ENCODE measurements at regions not wholly inside any gene's neighbourhood (a gene's known extent, or its start where the extent isn't known, plus 50 kb on each side); places are given as distances from the start of the nearest gene placed in this dataset.

DNA sequence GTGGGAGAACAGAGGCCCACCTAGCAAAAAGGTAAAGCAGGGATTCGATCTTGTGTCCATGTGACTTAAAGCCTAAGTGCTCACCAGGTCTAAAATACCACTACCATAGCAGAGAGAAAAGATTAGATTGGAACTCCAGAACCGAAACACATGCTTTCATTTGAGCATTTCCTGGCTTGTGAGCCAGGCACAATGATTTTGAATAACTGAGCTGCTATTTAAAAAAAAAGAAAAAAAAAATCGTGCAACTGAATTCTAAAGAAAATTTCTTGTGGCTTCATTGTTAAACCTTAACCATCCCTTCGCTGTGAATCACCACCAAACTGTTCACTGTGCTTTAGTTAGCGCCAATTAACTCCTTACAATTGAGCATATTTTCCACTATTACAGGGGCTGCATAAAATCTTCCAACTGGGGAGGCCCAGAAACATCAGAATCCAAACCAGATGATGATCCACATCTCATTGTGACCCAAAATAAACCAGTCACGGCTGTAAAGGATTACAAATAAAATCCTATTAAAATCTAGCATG lies 366.4 kb upstream of the ERCC4 start:
- no peak for DNase-seq

GRCh38 chr16:13554005-13554404 lies 365.9 kb upstream of the ERCC4 start:
- no peak for DNase-seq

GRCh38 chr16:13554643-13555042 lies 365.3 kb upstream of the ERCC4 start:
- DNase-seq: no peak

DNA sequence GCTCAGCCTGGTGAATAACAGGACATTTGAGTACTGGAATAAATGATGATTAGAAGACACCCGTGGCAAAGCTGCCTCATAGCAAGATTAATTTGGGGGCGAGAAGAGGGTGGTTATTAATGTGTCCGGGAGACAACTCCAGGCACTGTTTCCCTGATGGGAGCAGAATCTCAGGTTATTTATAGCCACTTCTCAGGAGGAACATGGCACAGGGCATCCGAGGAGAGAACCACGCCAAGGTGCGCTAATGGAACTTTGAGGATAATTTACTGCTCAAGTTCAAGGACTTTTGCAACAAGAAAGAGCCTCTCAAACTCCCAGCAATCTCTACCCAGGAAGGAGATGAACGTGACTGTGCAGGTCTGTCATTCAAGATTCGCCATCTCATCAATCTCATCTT lies 362.5 kb upstream of the ERCC4 start:
- DNase-seq: no peak

DNA sequence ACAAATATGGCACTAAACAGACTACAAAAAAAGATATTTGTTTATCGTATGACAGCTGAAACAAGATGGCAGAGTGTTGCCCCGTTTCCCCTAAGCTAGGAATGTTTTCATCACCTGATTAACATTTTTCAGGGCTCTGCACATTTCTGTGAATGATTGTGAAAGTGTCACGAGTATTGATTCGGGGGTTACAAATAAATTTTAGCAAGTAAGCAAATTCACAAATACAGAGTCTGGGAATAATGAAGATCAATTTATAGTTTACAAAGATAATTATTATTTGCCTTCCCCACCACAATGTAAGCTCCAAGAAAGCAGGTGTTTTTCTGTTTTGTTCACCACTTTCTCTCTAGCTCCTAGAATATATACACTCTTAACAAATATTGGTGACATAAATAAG lies 361.2 kb upstream of the ERCC4 start:
- DNase-seq: no peak

GRCh38 chr16:13559624-13560023 lies 360.3 kb upstream of the ERCC4 start:
- DNase-seq: no peak

GRCh38 chr16:13560151-13560550 lies 359.8 kb upstream of the ERCC4 start:
- DNase-seq: no peak

GRCh38 chr16:13561291-13562070 lies 358.5 kb upstream of the ERCC4 start:
- DNase-seq: no peak

GRCh38 chr16:13568803-13569202 lies 351.2 kb upstream of the ERCC4 start:
- no peak for DNase-seq

DNA sequence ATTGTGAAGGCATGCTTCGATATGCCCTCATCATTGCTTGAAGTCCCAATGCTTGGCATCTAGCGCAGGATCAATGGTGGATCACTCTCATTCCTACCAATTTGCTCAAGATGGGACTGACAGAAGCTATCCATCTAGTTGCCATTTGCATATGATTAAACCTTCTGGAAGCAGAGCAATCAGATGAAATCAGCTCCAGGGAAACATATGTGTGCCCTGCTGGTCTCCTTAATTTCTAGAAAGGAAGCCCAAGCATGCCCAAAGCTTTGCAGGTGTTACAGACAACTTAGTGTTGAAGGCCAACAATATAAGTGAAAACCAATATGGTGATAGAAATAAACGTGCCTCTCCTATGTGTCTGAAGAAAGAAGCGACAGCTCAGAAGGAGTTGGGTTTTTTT lies 350.0 kb upstream of the ERCC4 start:
- no peak for DNase-seq

- no peak for DNase-seq
Observed at GRCh38 chr16:13571036-13571435, 348.9 kb upstream of the ERCC4 start.

DNA sequence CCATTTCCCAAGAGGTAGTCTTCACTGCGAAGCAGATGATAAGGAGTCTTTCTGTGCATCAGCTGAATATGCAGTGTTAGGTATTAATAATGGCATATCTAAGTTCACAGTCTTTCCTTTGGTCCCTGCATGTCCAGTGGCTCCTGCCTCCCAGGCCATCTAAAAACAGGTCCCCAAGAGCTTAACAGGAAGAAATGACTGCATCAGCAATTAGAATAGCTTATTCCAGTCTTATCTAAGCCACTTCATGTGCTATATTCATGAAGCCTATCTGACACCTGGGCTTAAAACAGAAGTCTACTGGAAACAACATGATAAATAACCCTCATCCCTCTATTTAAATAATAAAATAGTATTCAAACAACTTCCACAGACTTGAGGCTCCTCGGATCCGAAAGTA lies 346.1 kb upstream of the ERCC4 start:
- no peak for DNase-seq

GRCh38 chr16:13586051-13586450 lies 333.9 kb upstream of the ERCC4 start:
- no peak for DNase-seq

DNA sequence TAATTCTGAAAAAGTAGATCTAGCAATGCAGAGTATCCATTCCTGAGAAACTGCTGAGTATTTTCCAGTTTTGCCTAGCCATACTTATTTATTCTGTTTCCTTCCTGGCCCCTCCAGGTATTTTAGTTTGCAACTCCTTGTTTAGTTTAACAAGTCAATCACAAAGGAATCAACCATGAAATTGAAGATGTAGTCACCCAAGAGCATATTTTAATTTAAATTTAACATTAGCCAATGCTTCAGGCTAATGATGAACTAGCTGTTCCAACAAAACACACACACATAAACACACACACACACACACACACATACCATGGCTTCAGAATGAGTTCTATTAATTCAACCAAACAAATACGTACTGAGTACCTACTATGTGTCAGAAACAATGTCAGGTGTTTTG lies 332.8 kb upstream of the ERCC4 start:
- no peak for DNase-seq

- DNase-seq: no peak
Observed at GRCh38 chr16:13594823-13595222, 325.1 kb upstream of the ERCC4 start.

DNA sequence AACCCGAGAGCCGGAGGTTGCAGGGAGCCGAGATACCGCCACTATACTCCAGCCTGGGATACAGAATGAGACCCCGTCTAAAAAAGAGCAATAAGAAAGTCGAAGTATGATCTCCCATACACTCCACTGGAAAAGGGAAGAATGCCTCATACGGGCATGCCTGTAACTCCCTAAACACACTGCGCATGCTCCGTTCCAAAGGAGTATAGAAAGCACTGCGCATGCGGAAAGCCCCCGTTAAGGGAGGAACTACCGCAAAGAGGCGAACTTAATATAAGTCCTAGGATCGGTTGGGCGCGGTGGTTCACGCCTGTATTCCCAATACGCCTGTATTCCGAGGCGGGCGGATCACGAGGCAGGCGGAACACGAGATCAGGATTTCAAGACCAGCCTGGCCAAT lies 313.1 kb upstream of the ERCC4 start:
- no peak for DNase-seq

DNA sequence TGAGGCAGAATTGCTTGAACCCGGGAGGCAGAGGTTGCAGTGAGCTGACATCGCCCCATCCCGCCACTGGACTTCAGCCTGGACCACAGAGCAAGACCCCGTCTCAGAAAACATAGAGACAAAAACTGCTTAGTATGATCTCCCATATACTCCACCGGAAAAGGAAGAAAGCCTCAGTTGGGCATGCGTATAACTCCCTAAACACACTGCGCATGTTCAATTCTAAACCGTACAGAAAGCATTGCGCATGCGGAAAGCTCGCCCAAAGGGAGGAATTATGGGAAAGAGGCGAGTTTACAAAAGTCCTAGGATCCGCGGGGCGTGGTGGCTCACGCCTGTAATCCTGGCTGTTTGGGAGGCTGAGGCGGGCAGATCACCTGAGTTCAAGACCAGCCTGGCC lies 312.7 kb upstream of the ERCC4 start:
- no peak for DNase-seq

DNA sequence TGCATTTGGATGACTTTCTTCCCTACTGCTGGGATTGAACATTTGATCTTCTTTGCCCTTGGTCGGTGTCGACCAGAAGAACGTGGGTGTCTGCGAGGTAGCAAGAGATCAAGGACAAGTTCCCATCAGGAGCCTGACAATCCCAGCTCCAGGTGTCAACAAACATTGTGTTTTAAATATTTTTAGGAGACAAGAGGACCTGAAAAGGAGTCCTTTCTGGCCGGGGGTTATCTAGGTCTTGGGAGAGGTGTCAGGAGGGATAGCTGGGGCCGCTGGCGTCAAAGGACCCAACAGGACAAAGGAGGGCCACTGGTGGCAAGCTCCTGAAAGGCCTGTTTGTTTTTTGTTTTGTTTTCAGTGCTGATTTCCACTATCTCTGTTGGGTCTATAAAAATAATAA lies 308.4 kb upstream of the ERCC4 start:
- DNase-seq: no peak

- no peak for DNase-seq
Observed at GRCh38 chr16:13612623-13613022, 307.3 kb upstream of the ERCC4 start.

- no peak for DNase-seq
Observed at GRCh38 chr16:13613165-13613564, 306.8 kb upstream of the ERCC4 start.

- DNase-seq: no peak
Observed at GRCh38 chr16:13621639-13622038, 298.3 kb upstream of the ERCC4 start.

GRCh38 chr16:13628156-13628555 lies 291.8 kb upstream of the ERCC4 start:
- DNase-seq: no peak

GRCh38 chr16:13629704-13630103 lies 290.2 kb upstream of the ERCC4 start:
- no peak for DNase-seq

DNA sequence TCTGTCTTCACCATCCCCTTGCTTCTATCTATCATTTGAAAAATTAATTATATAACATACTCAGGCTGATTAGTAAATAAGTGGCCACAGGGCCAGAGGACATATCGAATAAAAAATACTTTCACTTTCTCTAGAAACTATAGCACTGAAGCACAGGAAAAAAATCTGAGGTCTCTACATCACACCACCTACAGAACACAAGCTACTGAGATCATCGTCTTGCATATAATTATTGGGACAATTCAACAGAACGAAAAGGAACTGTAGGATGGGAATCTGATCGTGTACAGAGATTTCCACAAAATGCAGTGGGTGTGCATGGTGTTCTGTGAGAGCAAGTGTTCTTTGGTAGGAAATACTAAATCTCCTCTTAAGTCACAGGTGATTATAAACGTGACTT lies 289.6 kb upstream of the ERCC4 start:
- no peak for DNase-seq

DNA sequence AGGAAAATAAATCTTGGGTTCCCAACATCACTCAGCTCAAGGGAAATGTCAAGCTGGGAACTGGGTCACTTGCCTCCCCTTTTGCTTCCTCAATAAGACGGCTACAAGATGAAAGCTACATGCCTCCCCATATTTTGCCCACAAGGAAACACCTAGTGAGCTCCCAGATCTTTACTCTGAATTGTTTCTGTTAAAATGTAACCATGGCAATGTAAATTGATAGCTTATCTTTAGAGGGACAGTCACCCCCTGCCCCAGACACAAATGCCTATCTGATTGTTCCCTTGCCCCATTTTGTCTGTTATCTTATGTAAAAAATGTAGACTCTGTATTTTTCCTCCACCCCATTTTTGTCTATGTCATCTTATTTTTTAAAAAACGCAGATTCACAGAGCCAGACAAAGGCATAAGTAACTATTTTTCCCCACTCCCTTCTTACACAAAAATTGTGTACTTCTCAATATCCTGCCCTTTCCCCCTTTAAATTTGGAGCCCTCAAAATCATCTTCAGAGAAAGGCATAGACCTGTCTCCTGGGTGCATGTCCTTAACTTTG lies 288.7 kb upstream of the ERCC4 start:
- no peak for DNase-seq

Measured in effector CD8-positive, alpha-beta T cell (primary cell).